GM23248 (cell line): ENCODE measurements at regions not wholly inside any gene's neighbourhood (a gene's known extent, or its start where the extent isn't known, plus 50 kb on each side); places are given as distances from the start of the nearest gene placed in this dataset.

Experiments used
- EZH2 ChIP-seq: fragments of 200-600 bp; sonication (generic); IDR thresholded peaks from 2 replicates; pipeline ENCODE4 v1.6.1; 2018; ENCODE audit warnings: antibody characterized with exemption, mild to moderate bottlenecking; ENCODE audit not compliant: insufficient read depth, poor library complexity, severe bottlenecking
- EZH2phosphoT487 ChIP-seq: fragments of 200-600 bp; sonication (generic); IDR thresholded peaks from 2 replicates; pipeline ENCODE4 v1.6.1; 2018; ENCODE audit warnings: antibody characterized with exemption, moderate library complexity, mild to moderate bottlenecking, low read depth; ENCODE audit not compliant: insufficient read depth

- TF ChIP-seq EZH2 (no peak), EZH2phosphoT487 (no peak)
Observed at GRCh38 chr4:81833576-81833975, 361.9 kb upstream of the RASGEF1B start.
